Pulmonary artery endothelial cell (primary cell): ENCODE measurements at regions not wholly inside any gene's neighbourhood (a gene's known extent, or its start where the extent isn't known, plus 50 kb on each side); places are given as distances from the start of the nearest gene placed in this dataset.

ENCODE experiments used
- DNase-seq: peaks from one replicate; pipeline ENCODE4 v3.0.0-alpha.2; 2011; ENCODE audit warnings: low read depth, low spot score

DNA sequence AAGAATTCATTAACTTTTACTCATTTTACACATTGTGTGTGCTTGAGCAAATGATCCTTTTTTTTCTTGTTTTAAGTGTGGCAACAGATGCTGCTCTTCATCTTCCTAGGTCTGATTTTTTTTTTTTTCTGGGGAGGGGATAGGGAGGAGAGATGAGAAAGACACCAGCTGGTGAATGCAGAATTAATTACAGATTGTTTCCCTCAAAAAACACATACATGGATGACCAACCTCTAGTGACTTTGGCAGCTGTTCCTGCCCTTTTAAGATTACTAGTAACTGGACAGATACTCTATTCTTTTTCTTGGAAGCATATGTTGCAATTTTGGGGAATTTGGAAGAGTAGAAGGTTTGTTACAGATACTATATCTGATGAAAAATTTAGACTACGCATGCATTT lies 103.6 kb upstream of the MYO16 start:
- no peak for DNase-seq

DNA sequence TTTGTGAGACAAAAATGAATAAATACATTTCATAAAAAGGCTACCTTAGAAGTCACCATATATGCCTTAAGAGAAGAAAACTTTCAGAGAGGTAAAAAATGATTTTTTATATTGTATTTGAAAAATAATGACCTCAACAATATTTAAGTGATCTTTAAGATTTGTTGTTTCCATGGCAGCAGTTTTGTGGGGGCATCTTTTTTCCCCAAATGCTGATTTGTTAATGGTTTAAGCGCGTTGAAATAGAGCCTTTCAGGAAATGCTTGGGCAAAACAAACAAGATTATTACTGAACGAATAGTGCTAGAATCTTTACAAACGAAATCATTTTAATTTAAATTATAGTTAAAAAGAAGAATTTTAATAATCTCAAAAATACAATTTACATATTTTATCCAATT lies 103.1 kb upstream of the MYO16 start:
- no peak for DNase-seq

DNA sequence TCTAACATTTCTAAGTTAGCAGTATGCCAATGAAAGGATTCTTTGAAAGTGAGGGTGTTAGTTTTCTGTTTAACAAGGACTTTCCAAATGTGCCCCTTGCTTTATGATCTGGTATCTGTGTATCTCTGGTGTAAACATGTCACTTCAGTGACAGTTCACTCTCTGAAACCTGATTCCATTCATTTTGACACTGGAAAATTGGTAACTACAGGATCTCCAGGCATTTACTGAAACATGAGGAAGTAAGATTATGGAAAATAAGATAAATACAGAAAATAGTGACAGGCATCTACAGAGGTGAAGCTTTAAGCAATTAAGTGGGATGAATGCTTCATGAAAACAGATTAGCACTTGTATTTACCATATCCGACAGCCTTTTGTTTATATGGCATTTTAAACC lies 101.6 kb upstream of the MYO16 start:
- DNase-seq, result no peak

DNA sequence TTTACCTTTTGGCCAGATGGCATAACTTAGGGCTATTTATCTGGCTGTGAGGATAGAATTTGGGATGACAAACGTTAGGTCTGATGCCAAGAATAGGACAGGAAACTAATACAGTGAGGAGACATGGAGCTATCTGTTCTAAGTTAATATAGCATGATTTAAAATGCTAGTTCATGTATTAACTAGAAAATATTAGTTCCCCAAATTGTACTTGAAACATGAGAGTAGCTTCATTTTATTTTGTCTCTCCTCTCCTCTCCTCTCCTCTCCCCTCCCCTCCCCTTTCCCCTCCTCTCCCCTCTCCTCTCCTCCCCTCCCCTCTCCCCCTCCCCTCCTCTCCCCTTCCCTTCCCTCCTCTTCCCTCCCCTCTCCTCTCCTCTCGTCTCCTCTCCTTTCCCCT lies 101.1 kb upstream of the MYO16 start:
- DNase-seq, result no peak

DNA sequence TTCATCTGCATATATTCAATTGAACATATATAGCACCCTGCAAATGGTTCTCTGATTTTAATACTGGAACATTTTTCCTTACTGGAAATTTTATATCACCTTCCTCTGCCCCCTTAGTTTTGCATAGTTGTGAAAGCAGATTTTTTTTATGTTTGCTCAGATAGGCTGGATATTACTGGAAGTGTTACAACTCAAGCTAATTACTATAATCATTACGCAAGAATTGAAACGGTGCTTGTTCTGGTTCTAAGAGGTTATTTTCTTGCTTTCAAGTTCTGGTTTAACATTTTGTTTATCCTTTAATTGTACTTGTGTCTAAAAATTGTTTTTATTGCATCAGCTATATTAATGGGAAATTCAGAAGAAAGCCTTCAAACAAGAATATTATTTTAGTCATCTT lies 95.6 kb upstream of the MYO16 start:
- no peak for DNase-seq

DNA sequence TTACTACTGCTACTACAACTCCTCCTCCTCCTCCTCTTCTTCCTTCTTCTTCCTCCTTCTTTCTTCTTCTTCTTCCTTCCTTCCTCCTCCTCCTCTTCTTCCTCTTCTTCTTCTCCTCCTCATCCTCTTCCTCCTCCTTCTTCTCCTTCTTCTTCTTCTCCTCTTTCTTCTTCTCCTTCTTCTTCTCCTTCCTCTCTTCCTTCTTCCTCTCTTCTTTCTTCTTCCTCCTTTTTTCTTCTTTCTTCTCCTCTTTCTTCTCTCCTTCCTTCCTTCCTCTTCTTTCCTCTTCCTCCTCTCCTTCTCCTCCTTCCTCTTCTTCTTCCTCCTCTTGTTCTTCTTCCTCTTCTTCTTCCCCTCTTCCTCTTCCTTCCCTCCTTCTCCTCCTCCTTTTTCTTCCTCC lies 94.7 kb upstream of the MYO16 start:
- DNase-seq, result no peak

DNA sequence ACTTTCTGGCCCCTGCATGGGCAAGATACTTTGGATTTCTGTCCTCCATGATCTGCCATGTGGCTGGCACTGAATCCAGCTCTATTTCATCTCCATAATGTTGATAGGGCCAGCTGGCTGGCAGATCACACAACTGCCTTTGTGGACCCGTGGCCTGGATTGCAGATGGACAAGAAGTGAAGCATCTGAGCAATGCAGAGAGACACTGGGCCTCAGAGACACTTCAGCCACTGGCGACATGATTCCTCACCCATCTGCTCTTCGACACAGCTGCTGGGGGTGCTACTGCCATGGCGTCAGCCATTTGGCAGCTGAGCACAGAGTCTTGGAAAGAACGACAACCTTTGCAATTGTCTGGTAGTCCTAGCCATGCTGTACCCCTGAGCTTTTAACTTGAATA lies 79.5 kb upstream of the MYO16 start:
- no peak for DNase-seq

DNA sequence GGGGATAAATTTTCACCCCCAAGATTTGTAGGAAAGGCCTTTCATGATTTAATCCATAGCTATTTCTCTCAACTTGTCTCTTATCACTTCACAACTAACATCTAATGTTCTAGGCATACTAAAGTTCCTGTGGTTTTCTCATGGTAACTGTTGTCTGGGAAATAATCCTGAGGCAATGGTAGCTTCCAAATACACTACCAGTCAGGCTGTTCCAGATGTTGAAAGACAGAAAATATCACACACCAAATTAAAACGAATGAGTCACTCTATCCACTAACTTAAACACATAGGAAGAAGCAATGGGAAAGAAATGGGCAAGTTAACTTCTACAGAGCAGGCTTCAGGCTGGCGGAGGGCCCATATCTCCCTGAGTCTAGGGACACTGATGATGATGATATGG lies 77.7 kb upstream of the MYO16 start:
- DNase-seq, result no peak

DNA sequence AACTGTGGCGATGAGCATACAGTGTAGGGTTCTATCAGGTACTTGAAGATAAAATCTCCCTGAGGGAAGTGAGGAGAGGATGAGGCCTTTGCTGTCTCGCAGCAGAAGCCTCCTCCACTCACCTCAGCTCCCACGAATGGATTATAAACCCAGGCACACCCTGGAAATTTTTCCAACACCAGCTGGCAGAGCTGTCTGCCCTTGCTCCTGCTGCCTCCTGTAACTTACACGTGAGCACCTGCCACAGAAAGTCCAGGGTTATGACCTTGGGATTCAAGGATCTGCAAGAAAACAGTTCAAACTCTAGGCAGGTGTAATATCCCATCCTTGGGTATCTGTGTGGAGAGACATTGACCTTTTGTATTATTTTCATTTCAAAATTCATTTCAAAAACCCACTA lies 70.9 kb upstream of the MYO16 start:
- no peak for DNase-seq

DNA sequence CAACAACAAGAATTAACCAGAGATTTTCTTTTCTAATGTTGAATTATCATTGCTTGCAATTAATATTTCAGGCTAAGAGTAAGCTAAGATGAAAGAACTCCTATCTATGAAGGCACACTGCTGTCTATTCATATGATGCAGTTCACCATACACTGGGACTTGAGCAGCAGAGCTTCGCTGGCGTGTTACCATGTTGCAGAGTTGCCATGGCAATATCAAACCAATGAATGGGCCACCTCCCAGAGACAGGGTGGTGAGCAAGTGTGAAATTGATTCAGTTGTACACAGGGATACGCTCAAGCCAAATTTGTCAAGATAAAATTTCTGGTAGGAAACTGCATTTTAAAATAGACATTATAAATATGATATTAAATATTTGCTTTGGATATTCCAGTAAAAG lies 69.3 kb upstream of the MYO16 start:
- DNase-seq, result no peak

DNA sequence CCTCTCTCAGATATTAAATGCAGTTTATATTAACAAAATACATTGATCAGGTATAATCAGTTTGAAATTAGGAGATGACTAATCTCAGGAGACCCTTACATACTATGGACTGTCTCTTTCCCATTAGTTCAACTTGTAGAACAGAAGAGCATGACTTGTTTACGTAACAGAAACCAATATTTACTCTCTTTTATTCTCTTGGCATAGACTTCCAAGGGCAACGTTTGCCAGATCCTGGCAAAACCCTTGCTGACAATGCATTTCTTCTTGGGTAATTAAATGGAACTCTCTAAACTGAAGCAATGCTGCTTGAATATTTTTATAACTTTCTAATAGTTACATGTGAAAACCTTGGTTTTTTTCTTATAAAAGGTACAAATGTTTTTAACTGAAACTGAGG lies 68.3 kb upstream of the MYO16 start:
- DNase-seq, result no peak

DNA sequence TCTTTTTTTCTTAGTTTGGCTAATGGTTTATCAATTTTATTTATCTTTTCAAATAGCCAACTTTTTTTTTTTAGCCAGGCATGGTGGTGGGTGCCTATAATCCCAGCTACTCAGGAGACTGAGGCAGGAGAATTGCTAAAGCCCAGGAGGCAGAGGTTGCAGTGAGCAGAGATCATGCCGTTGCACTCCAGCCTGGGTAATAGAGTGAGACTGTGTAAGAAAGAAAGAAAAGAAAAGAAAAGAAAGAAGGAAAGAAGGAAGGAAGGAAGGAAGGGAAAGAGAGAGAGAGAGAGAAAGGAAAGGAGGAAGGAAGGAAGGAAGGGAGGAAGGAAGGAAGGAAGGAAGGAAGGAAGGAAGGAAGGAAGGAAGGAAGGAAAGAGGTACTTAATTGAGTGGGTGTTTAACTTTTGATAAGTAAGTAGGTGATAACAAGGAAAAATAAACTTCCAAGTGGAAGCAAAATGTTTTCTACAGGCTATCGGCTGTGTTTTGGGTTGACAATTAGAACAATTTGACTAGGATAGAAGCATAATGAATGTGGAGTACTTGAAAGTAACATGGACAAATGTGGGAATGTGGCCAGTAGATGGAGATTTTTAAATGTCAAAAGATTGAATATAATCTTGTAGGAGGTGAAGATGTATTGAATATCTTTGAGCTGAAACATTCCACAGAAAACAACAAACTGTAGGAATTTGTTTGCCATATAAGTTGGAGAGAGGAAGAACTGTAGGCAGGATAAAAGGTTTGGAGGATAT lies 62.8 kb upstream of the MYO16 start:
- DNase-seq, result no peak

DNA sequence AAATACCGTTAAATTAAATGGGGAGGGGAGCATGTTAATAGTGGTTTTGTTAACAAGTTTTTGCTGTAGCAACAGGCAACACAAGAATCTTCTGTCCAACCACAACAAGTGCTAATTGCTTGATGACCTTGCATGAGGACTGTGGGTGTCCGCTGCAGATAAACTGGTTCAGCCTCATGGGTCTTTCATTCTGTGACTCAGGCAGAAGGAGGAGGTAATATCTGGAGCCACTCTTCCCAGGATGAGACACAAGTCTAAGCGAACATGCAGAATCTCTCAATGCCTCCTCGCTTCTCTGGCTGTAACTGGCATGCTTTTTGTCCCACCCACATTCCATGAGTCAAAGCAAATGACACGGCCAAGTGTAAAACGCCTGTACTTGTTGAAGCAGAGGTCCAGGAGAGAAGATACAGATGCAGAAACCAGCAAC lies 56.6 kb upstream of the MYO16 start:
- no peak for DNase-seq

DNA sequence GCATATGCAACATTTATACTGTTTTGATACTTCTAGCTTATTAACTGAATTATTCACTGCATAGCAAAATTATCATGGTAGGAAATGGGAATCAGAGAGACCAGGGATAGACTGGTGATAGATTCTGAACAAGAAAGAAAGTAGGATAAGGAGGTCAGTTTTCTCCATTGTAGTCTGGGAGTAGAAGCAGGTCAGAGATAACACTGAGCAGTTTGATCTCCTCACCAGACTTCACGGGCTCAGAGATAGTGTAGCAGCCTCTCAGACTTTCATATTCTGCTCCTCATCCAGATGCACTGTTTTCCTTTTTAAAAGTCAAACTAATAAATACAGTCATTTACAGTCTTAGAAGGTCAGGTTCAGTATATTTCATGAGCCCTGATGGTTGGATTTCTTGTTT lies 56.0 kb upstream of the MYO16 start:
- no peak for DNase-seq

DNA sequence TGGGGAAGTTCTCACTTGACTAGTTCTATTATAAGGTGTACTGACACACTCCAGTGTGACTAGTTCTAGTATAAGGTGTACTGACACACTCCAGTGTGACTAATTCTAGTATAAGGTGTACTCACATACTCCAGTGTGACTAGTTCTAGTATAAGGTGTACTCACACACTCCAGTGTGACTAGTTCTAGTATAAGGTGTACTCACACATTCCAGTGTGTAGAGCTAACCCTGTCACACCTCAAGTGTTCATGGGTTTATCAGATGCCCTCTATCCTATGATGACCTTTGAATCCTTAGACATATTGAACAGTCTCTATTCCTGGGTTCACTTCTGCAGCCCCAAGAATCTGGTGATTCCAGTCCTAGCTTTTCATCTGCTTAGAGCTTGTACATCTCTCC lies 54.6 kb upstream of the MYO16 start:
- DNase-seq, result no peak

DNA sequence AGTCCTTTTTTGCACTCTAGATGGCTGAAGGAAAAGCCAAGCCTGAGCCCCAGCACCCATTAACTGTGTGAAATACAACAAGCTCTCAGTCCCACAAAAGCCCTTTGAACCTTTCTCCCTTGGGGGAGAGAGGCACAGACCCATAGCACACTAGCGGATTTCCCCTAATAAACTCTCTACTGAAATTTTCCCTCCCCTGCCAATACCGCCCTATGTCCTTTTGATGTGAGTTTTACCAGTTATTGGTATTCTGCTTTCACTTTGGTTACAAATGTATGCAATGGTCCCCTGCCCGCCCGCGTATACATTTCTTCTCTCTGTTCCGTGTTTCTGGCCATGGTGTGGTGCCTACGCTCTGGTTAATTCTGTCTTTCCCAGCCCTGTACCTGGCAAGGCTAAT lies 54.0 kb upstream of the MYO16 start:
- DNase-seq, result no peak
